Thoracic aorta (tissue), 2 donors: ENCODE measurements at regions not wholly inside any gene's neighbourhood (a gene's known extent, or its start where the extent isn't known, plus 50 kb on each side); places are given as distances from the start of the nearest gene placed in this dataset.

Source experiments
- ATAC-seq: fragments of 150-250 bp; one replicate; pipeline ENCODE4 v1.8.0; 2017; ENCODE audit warnings: low read depth; ENCODE audit not compliant: insufficient number of reproducible peaks, low FRiP score
- DNase-seq: peaks from one replicate; pipeline ENCODE4 v3.0.0-alpha.2; 2020; ENCODE audit warnings: low spot score
- H3K27ac ChIP-seq, 2 donors: fragments of 200-600 bp; sonication (generic); 1 replicate in 1 of 2; 2 replicates in 1 of 2; pipeline ENCODE4 v1.5.1; 2016; ENCODE audit warnings: mild to moderate bottlenecking in 2 of 2, moderate library complexity in 2 of 2
- H3K27me3 ChIP-seq: fragments of 200-600 bp; sonication (generic); replicated peaks from 2 replicates; pipeline ENCODE4 v1.6.0; 2016; ENCODE audit warnings: mild to moderate bottlenecking; ENCODE audit not compliant: insufficient read depth
- H3K36me3 ChIP-seq: fragments of 200-600 bp; sonication (generic); one replicate; pipeline ENCODE4 v1.5.1; 2016
- H3K4me1 ChIP-seq, 2 donors: fragments of 200-600 bp; sonication (generic); 1 replicate in 1 of 2; 2 replicates in 1 of 2; pipeline versions ENCODE4 v1.5.1 to v1.6.0; 2016; ENCODE audit warnings: low read depth in 2 of 2, mild to moderate bottlenecking in 1 of 2; ENCODE audit not compliant: control insufficient read depth in 1 of 2
- H3K4me3 ChIP-seq: fragments of 200-600 bp; sonication (generic); 2 replicates; pipeline ENCODE4 v1.5.1; 2016; ENCODE audit warnings: mild to moderate bottlenecking
- H3K9me3 ChIP-seq: fragments of 200-600 bp; sonication (generic); 2 replicates; pipeline ENCODE4 v1.5.1; 2016
- CTCF ChIP-seq: fragments of 200-600 bp; sonication (generic); IDR thresholded peaks from one replicate; pipeline ENCODE4 v1.5.1; 2019; ENCODE audit warnings: antibody characterized with exemption

GRCh38 chr2:228465408-228465807, 283.9 kb upstream of the SPHKAP start:
- H3K36me3 ChIP-seq, result no peaks in the 10 kb centered on the region
- ATAC-seq (no peak), DNase-seq (no peak)
- H3K27ac ChIP-seq, result no peak overlapping the region
- H3K9me3 ChIP-seq, result no peaks in the 10 kb centered on the region
- H3K27me3 ChIP-seq, result no peaks in the 10 kb centered on the region
- no peaks in the 10 kb centered on the region for H3K4me1 ChIP-seq
- TF ChIP-seq CTCF, result no peak
- H3K4me3 ChIP-seq, result no peak overlapping the region

- peaks cover 5% of the 10 kb centered on the region for H3K9me3 ChIP-seq
- H3K4me3 ChIP-seq, result no peak overlapping the region
- no peak for TF ChIP-seq CTCF
- no peak for DNase-seq
- no peaks in the 10 kb centered on the region for H3K4me1 ChIP-seq
- no peaks in the 10 kb centered on the region for H3K27me3 ChIP-seq
- ATAC-seq, result no peak
- H3K27ac ChIP-seq, result no peak overlapping the region
- no peaks in the 10 kb centered on the region for H3K36me3 ChIP-seq
Observed at GRCh38 chr2:228458364-228458763, 276.9 kb upstream of the SPHKAP start.

- ATAC-seq (no peak), DNase-seq (no peak)
- Histone ChIP-seq H3K4me3 (no peak overlapping the region), H3K9me3 (no peaks in the 10 kb centered on the region), H3K27ac (no peak overlapping the region), H3K36me3 (no peaks in the 10 kb centered on the region), H3K27me3 (no peaks in the 10 kb centered on the region), H3K4me1 (no peaks in the 10 kb centered on the region)
- TF ChIP-seq CTCF, result no peak
Observed at GRCh38 chr2:228447266-228447915, 265.9 kb upstream of the SPHKAP start.

GRCh38 chr2:228446734-228447133, 265.2 kb upstream of the SPHKAP start:
- ATAC-seq (no peak), DNase-seq (no peak)

GRCh38 chr2:228444161-228444560, 262.7 kb upstream of the SPHKAP start:
- H3K36me3 ChIP-seq, result no peaks in the 10 kb centered on the region
- no peak overlapping the region for H3K4me3 ChIP-seq
- no peaks in the 10 kb centered on the region for H3K9me3 ChIP-seq
- no peaks in the 10 kb centered on the region for H3K27me3 ChIP-seq
- no peak for TF ChIP-seq CTCF
- ATAC-seq, result no peak
- DNase-seq, result no peak
- H3K4me1 ChIP-seq, result no peaks in the 10 kb centered on the region
- no peak overlapping the region for H3K27ac ChIP-seq

More at GRCh38 chr2:228446734-228447133, 265.2 kb upstream of the SPHKAP start:
- Histone ChIP-seq H3K27me3 (no peaks in the 10 kb centered on the region), H3K9me3 (no peaks in the 10 kb centered on the region), H3K4me1 (no peaks in the 10 kb centered on the region), H3K27ac (no peak overlapping the region), H3K4me3 (no peak overlapping the region), H3K36me3 (no peaks in the 10 kb centered on the region)
- no peak for TF ChIP-seq CTCF
